Kidney epithelial cell (primary cell): ENCODE measurements at regions not wholly inside any gene's neighbourhood (a gene's known extent, or its start where the extent isn't known, plus 50 kb on each side); places are given as distances from the start of the nearest gene placed in this dataset.

Experiments used
- DNase-seq: peaks from one replicate; pipeline ENCODE4 v3.0.0-alpha.2; 2010; ENCODE audit warnings: low read depth
- H3K27me3 ChIP-seq: 2 replicates; pipeline ENCODE4 v1.6.0; 2011; ENCODE audit warnings: low read length; ENCODE audit not compliant: control insufficient read depth, insufficient read depth
- H3K36me3 ChIP-seq: 2 replicates; pipeline ENCODE4 v1.5.1; 2011; ENCODE audit warnings: low read length; ENCODE audit not compliant: control insufficient read depth, insufficient read depth
- H3K4me3 ChIP-seq: 2 replicates; pipeline ENCODE4 v1.5.1; 2011; ENCODE audit warnings: low read depth, mild to moderate bottlenecking, control low read depth, low read length
- CTCF ChIP-seq: IDR thresholded peaks from 2 replicates; pipeline ENCODE4 v1.5.1; 2011; ENCODE audit warnings: mild to moderate bottlenecking, moderate library complexity, low read length, control low read depth, inconsistent platforms; ENCODE audit not compliant: insufficient read depth, poor library complexity, severe bottlenecking

GRCh38 chr19:30281906-30282305 lies 90.3 kb upstream of the ZNF536 start:
- Histone ChIP-seq H3K27me3 (no peaks in the 10 kb centered on the region), H3K4me3 (no peak overlapping the region), H3K36me3 (no peaks in the 10 kb centered on the region)
- TF ChIP-seq CTCF, result no peak
- DNase-seq, result no peak

DNA sequence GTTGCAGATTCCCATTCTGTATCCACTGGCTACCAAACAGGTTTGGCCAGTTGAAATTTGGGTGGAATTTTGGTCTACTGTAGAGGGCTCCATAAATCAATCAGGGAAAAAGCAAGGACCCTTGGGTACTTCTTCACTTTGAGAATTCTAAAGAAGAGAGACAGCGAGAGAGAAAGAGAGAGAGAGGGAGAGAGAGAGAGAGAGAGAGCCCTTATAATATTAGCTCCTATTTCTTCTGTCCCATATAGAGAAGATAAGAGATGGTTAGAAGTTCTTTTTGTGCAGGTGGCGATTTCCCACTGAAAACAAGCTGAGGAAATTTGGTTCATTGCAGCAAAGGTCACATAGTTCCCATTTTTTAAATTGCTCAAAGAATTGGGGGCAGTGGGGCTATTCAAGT lies 88.6 kb upstream of the ZNF536 start:
- Histone ChIP-seq H3K4me3 (no peak overlapping the region), H3K27me3 (no peaks in the 10 kb centered on the region), H3K36me3 (no peaks in the 10 kb centered on the region)
- no peak for DNase-seq
- no peak for TF ChIP-seq CTCF

DNA sequence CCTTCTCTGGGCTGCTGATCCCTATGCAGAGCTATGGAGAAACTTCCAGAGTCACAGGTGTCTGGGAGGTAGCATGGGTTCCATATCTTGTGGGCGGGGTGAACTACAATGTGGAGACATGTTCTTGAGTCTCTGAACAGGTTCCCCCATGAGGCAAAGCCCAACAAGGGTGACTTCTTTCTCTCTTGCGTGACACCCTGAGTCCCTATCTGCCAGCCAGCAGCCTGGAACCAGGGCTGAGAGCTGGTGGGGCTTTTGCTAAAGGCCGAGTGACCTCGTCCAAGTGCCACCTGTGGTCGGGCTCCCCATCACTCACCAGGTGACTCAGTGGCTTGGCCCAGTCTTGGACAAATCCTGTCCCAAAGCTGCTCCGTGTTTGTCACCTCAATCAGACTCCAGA lies 88.0 kb upstream of the ZNF536 start:
- no peak for DNase-seq
- no peak for TF ChIP-seq CTCF
- no peaks in the 10 kb centered on the region for H3K36me3 ChIP-seq
- H3K4me3 ChIP-seq, result no peak overlapping the region
- no peaks in the 10 kb centered on the region for H3K27me3 ChIP-seq

DNA sequence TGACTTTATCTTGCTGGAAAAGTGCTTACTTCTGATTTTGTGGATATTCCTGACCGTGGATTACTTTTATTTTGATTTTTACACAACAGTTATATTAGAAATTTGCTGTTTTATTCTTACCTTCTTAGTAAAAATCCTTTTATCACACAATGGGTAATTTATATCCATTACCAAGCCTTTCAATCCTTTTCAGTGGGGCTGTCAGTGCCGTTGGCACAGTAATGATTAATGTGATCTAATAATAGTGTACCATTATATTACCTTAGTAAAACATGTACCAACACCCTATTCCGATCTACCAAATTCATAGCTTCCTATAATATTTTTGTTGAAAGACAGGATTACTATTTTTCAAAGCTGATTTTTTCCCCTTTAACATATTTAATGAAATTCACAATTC lies 87.3 kb upstream of the ZNF536 start:
- no peak for DNase-seq
- H3K4me3 ChIP-seq, result no peak overlapping the region
- no peaks in the 10 kb centered on the region for H3K27me3 ChIP-seq
- TF ChIP-seq CTCF, result no peak
- H3K36me3 ChIP-seq, result no peaks in the 10 kb centered on the region

DNA sequence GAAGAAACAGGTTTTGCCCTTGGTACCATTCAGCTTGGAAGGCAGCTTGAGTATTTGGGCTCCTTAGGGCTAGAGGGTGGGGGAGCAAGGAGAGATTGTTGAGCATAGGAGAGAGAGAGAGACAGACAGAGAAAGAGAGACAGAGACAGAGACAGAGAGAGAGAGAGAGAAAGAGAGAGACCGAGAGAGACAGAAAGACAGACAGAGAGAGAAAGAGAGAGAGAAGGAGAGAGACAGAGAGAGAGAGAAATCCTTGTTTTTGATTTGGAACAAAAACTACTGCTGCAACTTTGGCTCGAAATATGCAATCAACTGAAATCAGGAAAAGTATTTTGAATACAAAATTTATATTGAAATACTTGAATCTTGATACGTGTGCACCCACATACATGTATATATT lies 85.8 kb upstream of the ZNF536 start:
- no peak for TF ChIP-seq CTCF
- Histone ChIP-seq H3K4me3 (no peak overlapping the region), H3K27me3 (no peaks in the 10 kb centered on the region), H3K36me3 (no peaks in the 10 kb centered on the region)
- DNase-seq, result no peak

DNA sequence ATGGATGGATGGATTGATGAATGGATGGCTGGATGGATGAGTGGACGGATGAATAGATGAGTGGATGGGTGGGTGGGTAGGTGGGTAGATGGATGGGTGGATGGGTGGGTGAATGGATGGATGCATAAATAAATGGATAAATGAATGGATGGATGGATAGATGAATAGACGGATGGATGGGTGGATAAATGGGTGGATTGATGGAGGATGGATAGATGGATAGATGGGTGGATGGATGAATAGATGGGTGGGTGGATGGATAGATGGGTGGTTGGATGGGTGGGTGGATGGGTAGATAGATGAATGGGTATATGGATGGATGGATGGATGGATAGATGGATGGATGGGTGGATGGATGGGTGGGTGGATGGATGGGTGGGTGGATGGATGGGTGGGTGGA lies 84.9 kb upstream of the ZNF536 start:
- Histone ChIP-seq H3K27me3 (no peaks in the 10 kb centered on the region), H3K4me3 (no peak overlapping the region), H3K36me3 (no peaks in the 10 kb centered on the region)
- DNase-seq, result no peak
- no peak for TF ChIP-seq CTCF
